GM23248 (cell line): ENCODE measurements at regions not wholly inside any gene's neighbourhood (a gene's known extent, or its start where the extent isn't known, plus 50 kb on each side); places are given as distances from the start of the nearest gene placed in this dataset.
A peak's percentile ranks its signal among the peaks of the same experiment; 100 is the strongest.

Experiments used
- DNase-seq: peaks from one replicate; pipeline ENCODE4 v3.0.0-alpha.2; 2015
- H2AFZ ChIP-seq: fragments of 200-600 bp; sonication (generic); 2 replicates; pipeline ENCODE4 v1.6.1; 2016; ENCODE audit warnings: antibody characterized with exemption
- H3F3A ChIP-seq: fragments of 200-600 bp; sonication (generic); 2 replicates; pipeline ENCODE4 v1.6.1; 2016; ENCODE audit warnings: mild to moderate bottlenecking, antibody characterized with exemption, mixed run types; ENCODE audit not compliant: insufficient read depth
- H3K27ac ChIP-seq: fragments of 200-600 bp; sonication (generic); 2 replicates; pipeline ENCODE4 v1.5.1; 2016; ENCODE audit warnings: mild to moderate bottlenecking
- H3K27me3 ChIP-seq: fragments of 200-600 bp; sonication (generic); replicated peaks from 2 replicates; pipeline ENCODE4 v1.6.1; 2016; ENCODE audit warnings: mild to moderate bottlenecking; ENCODE audit not compliant: insufficient read depth
- H3K36me3 ChIP-seq: fragments of 200-600 bp; sonication (generic); 2 replicates; pipeline ENCODE4 v1.6.1; 2016; ENCODE audit warnings: low read depth, mild to moderate bottlenecking
- H3K4me1 ChIP-seq: fragments of 200-600 bp; sonication (generic); 2 replicates; pipeline ENCODE4 v1.6.1; 2016; ENCODE audit warnings: mild to moderate bottlenecking; ENCODE audit not compliant: insufficient read depth
- H3K4me2 ChIP-seq: fragments of 200-600 bp; sonication (generic); one replicate; pipeline ENCODE4 v1.6.1; 2016; ENCODE audit warnings: mild to moderate bottlenecking; ENCODE audit not compliant: unreplicated experiment
- H3K4me3 ChIP-seq: fragments of 200-600 bp; sonication (generic); 2 replicates; pipeline ENCODE4 v1.5.1; 2016; ENCODE audit warnings: mild to moderate bottlenecking
- H3K79me2 ChIP-seq: fragments of 200-600 bp; sonication (generic); 2 replicates; pipeline ENCODE4 v1.6.1; 2016; ENCODE audit warnings: mild to moderate bottlenecking; ENCODE audit not compliant: insufficient read depth
- H3K9ac ChIP-seq: fragments of 200-600 bp; sonication (generic); 2 replicates; pipeline ENCODE4 v1.6.1; 2016; ENCODE audit warnings: mild to moderate bottlenecking
- H3K9me2 ChIP-seq: fragments of 200-600 bp; sonication (generic); 2 replicates; pipeline ENCODE4 v1.6.1; 2016; ENCODE audit warnings: mixed run types, mild to moderate bottlenecking, moderate library complexity; ENCODE audit not compliant: insufficient read depth
- H3K9me3 ChIP-seq: fragments of 200-600 bp; sonication (generic); one replicate; pipeline ENCODE4 v1.6.1; 2017; ENCODE audit warnings: low read depth
- H4K20me1 ChIP-seq: fragments of 200-600 bp; sonication (generic); 2 replicates; pipeline ENCODE4 v1.6.0; 2016; ENCODE audit not compliant: insufficient read depth
- EZH2 ChIP-seq: fragments of 200-600 bp; sonication (generic); IDR thresholded peaks from 2 replicates; pipeline ENCODE4 v1.6.1; 2018; ENCODE audit warnings: antibody characterized with exemption, mild to moderate bottlenecking; ENCODE audit not compliant: insufficient read depth, poor library complexity, severe bottlenecking
- EZH2phosphoT487 ChIP-seq: fragments of 200-600 bp; sonication (generic); IDR thresholded peaks from 2 replicates; pipeline ENCODE4 v1.6.1; 2018; ENCODE audit warnings: antibody characterized with exemption, moderate library complexity, mild to moderate bottlenecking, low read depth; ENCODE audit not compliant: insufficient read depth
- WGBS, 2 experiments: methylation state at CpG; one replicate each; pipeline ENCODE4 v1.1.6; 2015 to 2017; ENCODE audit warnings: low lambda C conversion rate in 2 of 2, low coverage in 1 of 2; ENCODE audit errors: missing lambda C conversion rate in 2 of 2; 5-methylcytosine and 5-hydroxymethylcytosine counted together
- in situ Hi-C: fragments of 300-500 bp; cut with MboI; formaldehyde crosslinking; loops from 2 replicates; pipeline ENCODE4 v1.15.0; 2020

DNA sequence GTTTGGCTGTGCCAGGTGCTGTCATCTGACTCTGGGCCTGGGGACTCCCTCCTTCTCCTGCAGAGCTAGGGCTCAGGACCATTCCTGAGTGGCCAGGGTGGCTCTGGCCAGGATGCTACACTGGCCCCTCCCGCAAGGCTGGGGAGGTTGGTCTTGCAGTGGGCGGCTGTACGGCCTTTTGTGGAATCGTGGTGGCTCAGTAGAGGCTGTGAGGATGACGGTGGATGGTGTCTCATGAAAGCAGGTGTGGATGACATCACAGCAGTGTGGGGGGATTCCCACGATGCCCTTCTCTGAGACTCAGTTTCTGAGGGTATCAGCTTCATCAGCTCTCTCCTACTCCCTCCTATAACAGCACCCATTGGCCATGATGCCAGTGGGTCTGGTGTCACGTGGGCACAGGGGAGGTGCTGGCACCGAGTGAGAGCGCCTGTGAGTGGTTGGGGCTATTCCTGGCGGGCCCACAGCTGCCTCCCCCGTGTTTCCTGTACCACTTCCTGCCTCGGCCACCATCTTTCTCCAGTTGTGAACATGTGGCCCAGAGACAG lies 144.2 kb upstream of the HDAC4 start:
- H3K9ac ChIP-seq, result no peak overlapping the region
- H2AFZ ChIP-seq, result no peak overlapping the region
- WGBS, 2 experiments, result 69 to 71% methylated on average over 12 of the region's 12 CpGs
- H3K4me1 ChIP-seq, result no peaks in the 10 kb centered on the region
- H3K79me2 ChIP-seq, result no peaks in the 10 kb centered on the region
- no peak for DNase-seq
- in situ Hi-C loops, result no loop called here
- no peak overlapping the region for H3K4me2 ChIP-seq
- peaks cover 3% of the 10 kb centered on the region for H3K27me3 ChIP-seq
- H3K36me3 ChIP-seq, result no peaks in the 10 kb centered on the region
- no peaks in the 10 kb centered on the region for H3F3A ChIP-seq
- H4K20me1 ChIP-seq, result no peaks in the 10 kb centered on the region
- no peak overlapping the region for H3K27ac ChIP-seq
- H3K4me3 ChIP-seq, result no peak overlapping the region
- H3K9me3 ChIP-seq, result no peaks in the 10 kb centered on the region
- no peaks in the 10 kb centered on the region for H3K9me2 ChIP-seq
- TF ChIP-seq EZH2phosphoT487, result no peak
- TF ChIP-seq EZH2, result no peak

DNA sequence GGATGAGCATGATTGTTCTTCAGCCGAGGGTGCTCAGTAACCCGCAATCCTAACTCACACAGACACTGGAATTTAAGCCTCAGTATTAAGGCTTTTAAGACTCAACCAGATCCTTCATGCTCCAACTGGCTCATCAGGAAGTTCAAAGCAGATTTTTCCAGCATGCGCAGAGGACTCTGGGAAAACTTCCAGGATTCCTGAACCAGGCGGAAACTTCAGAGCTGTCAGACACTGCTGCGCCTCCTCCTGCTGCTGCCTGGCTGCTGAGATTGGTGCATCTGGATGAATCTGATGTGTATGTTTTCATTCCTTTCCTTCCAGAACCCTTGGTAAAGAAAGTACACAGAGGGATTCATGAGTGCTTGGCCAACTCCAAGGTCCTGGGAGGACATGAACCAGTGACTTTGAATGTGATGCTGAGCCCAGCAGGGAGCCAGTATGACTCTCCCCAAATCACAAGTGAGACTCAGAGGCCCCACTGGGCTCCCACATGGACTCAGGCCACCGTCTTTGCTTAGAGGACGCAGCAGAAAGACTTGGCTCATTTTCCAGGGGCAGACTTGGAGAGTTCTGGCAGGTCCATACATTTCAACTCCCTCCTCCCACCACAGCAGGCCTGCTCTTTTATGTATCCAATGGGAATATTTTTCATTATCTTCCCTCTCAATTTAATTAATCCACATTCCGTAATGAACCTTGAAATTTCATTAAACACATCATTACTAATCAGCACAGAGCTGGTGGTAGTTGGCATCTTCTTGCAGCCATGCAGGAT lies 143.5 kb upstream of the HDAC4 start:
- WGBS, 2 experiments, result 11 to 12% methylated on average over 8 of the region's 8 CpGs
- peak; percentile 59 for DNase-seq

DNA sequence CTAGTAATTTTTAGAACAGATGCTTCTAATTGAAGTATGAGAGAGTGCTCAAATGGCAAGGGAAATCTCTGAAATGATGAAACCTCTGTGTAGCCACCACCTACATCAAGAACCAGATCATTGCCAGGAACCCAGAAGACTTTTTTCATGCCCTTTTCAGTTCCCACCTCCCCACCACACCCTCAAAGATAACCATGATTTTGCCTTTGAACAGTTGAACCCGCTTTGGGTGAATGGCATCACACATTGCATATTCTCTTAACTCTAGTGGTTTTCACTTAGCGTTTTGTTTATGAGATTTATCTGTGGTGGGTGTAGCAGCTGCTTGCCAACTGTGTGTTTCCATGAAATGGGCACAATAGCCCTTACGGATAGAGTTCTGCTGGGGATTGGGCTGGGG lies 142.9 kb upstream of the HDAC4 start:
- no peak for TF ChIP-seq EZH2
- Histone ChIP-seq H3K27ac (no peak overlapping the region), H3F3A (no peaks in the 10 kb centered on the region), H3K9me2 (no peaks in the 10 kb centered on the region), H3K4me1 (no peaks in the 10 kb centered on the region), H3K4me2 (no peak overlapping the region), H3K9ac (no peak overlapping the region), H3K36me3 (no peaks in the 10 kb centered on the region), H4K20me1 (no peaks in the 10 kb centered on the region), H3K27me3 (peaks cover 3% of the 10 kb centered on the region), H3K79me2 (no peaks in the 10 kb centered on the region), H3K4me3 (no peak overlapping the region), H3K9me3 (no peaks in the 10 kb centered on the region), H2AFZ (no peak overlapping the region; the same call in 1 of the 2 replicates)
- WGBS, 2 experiments, result 28 to 30% methylated on average over 3 of the region's 3 CpGs
- DNase-seq, result no peak
- in situ Hi-C loops, result no loop called here

More for the DNA sequence above, 143.5 kb upstream of the HDAC4 start:
- H3K4me2 ChIP-seq, result no peak overlapping the region
- H3K36me3 ChIP-seq, result no peaks in the 10 kb centered on the region
- H2AFZ ChIP-seq, result no peak overlapping the region; the same call in 1 of the 2 replicates
- H3K9me3 ChIP-seq, result no peaks in the 10 kb centered on the region
- no peak for TF ChIP-seq EZH2phosphoT487
- no peak for TF ChIP-seq EZH2
- no peaks in the 10 kb centered on the region for H3K9me2 ChIP-seq
- H3K9ac ChIP-seq, result no peak overlapping the region
- no peaks in the 10 kb centered on the region for H3F3A ChIP-seq
- H3K4me1 ChIP-seq, result no peaks in the 10 kb centered on the region
- peaks cover 3% of the 10 kb centered on the region for H3K27me3 ChIP-seq
- no peak overlapping the region for H3K4me3 ChIP-seq
- no peaks in the 10 kb centered on the region for H4K20me1 ChIP-seq
- in situ Hi-C loops, result no loop called here
- H3K27ac ChIP-seq, result no peak overlapping the region
- H3K79me2 ChIP-seq, result no peaks in the 10 kb centered on the region

DNA sequence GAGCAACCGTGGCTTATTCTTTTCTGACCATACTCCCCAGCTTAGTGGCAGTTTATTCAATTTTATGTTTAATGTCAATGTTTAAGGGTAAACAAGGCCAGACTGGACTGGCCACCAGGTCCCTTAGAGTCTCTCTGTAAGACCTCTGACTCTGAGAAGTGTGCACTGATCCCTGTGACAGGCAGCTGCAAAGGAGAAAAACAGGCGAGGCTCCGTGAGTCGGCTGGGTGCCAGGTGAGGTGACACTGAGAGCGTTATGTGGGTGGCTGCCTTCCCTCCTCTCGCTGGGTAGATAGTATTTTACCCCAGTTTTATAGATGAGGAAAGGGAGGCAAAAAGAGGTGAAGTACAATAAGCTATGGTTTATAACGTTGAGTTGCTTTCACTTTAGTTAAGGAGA lies 139.4 kb upstream of the HDAC4 start:
- Histone ChIP-seq H3K4me3 (no peak overlapping the region), H3K27me3 (no peaks in the 10 kb centered on the region; the same call in none of the 2 replicates), H3K9me3 (no peaks in the 10 kb centered on the region), H3K4me1 (no peaks in the 10 kb centered on the region), H3K79me2 (no peaks in the 10 kb centered on the region), H3K9ac (no peak overlapping the region), H3K36me3 (no peaks in the 10 kb centered on the region), H2AFZ (no peak overlapping the region), H3K9me2 (no peaks in the 10 kb centered on the region), H3K27ac (no peak overlapping the region), H4K20me1 (no peaks in the 10 kb centered on the region), H3K4me2 (no peak overlapping the region), H3F3A (no peaks in the 10 kb centered on the region)
- in situ Hi-C loops, result no loop called here
- no peak for TF ChIP-seq EZH2phosphoT487
- no peak for TF ChIP-seq EZH2
- 40 to 43% methylated on average over 7 of the region's 7 CpGs for WGBS, 2 experiments
- DNase-seq, result no peak
